ENCODE measurements at regions not wholly inside any gene's neighbourhood (a gene's known extent, or its start where the extent isn't known, plus 50 kb on each side); places are given as distances from the start of the nearest gene placed in this dataset.

GRCh38 chr1:117812869-117813511, 116.4 kb downstream of the GDAP2 start:
- no peak for TF ChIP-seq FOS (IDR thresholded peaks at IDR 0.05; ENCODE audit: low read depth, low read length)
- TF ChIP-seq CTCF (conservative IDR thresholded peaks at IDR 0.05; ENCODE audit: low read depth, low read length), result no peak
- TF ChIP-seq, protein P1, sequence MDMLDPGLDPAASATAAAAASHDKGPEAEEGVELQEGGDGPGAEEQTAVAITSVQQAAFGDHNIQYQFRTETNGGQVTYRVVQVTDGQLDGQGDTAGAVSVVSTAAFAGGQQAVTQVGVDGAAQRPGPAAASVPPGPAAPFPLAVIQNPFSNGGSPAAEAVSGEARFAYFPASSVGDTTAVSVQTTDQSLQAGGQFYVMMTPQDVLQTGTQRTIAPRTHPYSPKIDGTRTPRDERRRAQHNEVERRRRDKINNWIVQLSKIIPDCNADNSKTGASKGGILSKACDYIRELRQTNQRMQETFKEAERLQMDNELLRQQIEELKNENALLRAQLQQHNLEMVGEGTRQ (IDR thresholded peaks at IDR 0.05; ENCODE audit: low read depth, low read length), result no peak
- no peak for TF ChIP-seq POLR2A (IDR thresholded peaks at IDR 0.05; ENCODE audit: low read depth, low read length)
- TF ChIP-seq BHLHE40 (IDR thresholded peaks at IDR 0.05; ENCODE audit: low read depth, low read length), result no peak
- no peak for TF ChIP-seq SMC3 (IDR thresholded peaks at IDR 0.05; ENCODE audit: low read depth, low read length)
- TF ChIP-seq RFX5 (IDR thresholded peaks at IDR 0.05; ENCODE audit: low read depth, low read length), result no peak
- no peak for TF ChIP-seq MAZ (IDR thresholded peaks at IDR 0.05; ENCODE audit: borderline replicate concordance, low read depth, low read length)
- no peak for TF ChIP-seq ELK1 (IDR thresholded peaks at IDR 0.05; ENCODE audit: borderline replicate concordance, low read depth, low read length)

All from IMR-90 (cell line).